Thyroid gland (tissue), 4 donors: ENCODE measurements at regions not wholly inside any gene's neighbourhood (a gene's known extent, or its start where the extent isn't known, plus 50 kb on each side); places are given as distances from the start of the nearest gene placed in this dataset.

Source experiments
- DNase-seq, 2 donors: peaks; one replicate each; pipeline ENCODE4 v3.0.0-alpha.2; 2019
- H3K27ac ChIP-seq, 3 donors: fragments of 200-600 bp; sonication (generic); 1 replicate in 2 of 3; 2 replicates in 1 of 3; pipeline ENCODE4 v1.5.1; 2016 to 2019; ENCODE audit warnings: mild to moderate bottlenecking in 1 of 3, moderate library complexity in 1 of 3
- H3K27me3 ChIP-seq: fragments of 200-600 bp; sonication (generic); one replicate; pipeline ENCODE4 v1.5.1; 2019
- H3K36me3 ChIP-seq, 2 donors: fragments of 200-600 bp; sonication (generic); one replicate each; pipeline ENCODE4 v1.5.1; 2016 to 2019
- H3K4me1 ChIP-seq, 2 donors: fragments of 200-600 bp; sonication (generic); one replicate each; pipeline ENCODE4 v1.5.1; 2017 to 2019
- H3K4me3 ChIP-seq, 3 donors: fragments of 200-600 bp; sonication (generic); replicated peaks in 1 of 3; 1 replicate in 2 of 3; 2 replicates in 1 of 3; pipeline ENCODE4 v1.5.1; 2016; ENCODE audit warnings: mild to moderate bottlenecking in 1 of 3
- H3K9me3 ChIP-seq: fragments of 200-600 bp; sonication (generic); one replicate; pipeline ENCODE4 v1.5.1; 2017
- CTCF ChIP-seq, 6 experiments: fragments of 200-600 bp in 3 of 6; fragments of 450-650 bp in 3 of 6; sonication (generic) in 3 of 6; IDR thresholded peaks; one replicate each; pipeline ENCODE4 v1.5.1; 2016 to 2019; ENCODE audit warnings: antibody characterized with exemption in 6 of 6, mild to moderate bottlenecking in 2 of 6, inconsistent platforms in 1 of 6, moderate library complexity in 1 of 6
- POLR2A ChIP-seq, 2 donors: fragments of 450-650 bp; IDR thresholded peaks; one replicate each; pipeline ENCODE4 v1.6.1; 2017; ENCODE audit warnings: antibody characterized with exemption in 2 of 2, mild to moderate bottlenecking in 2 of 2, moderate library complexity in 1 of 2
- WGBS, 2 donors: methylation state at CpG; one replicate each; pipeline ENCODE4 v1.1.5; 2017; 5-methylcytosine and 5-hydroxymethylcytosine counted together
- intact Hi-C: fragments of 100-400 bp; cut with DNase I; formaldehyde crosslinking; loops from one replicate; pipeline ENCODE4 v1.15.1; 2023

GRCh38 chr11:91265946-91266345 is 958.7 kb upstream of the FAT3 start:
- TF ChIP-seq CTCF (IDR thresholded peaks at IDR 0.05) = no peak
- TF ChIP-seq POLR2A (IDR thresholded peaks at IDR 0.05) = no peak
- H3K4me3 ChIP-seq = no peak overlapping the region
- H3K9me3 ChIP-seq = no peaks in the 10 kb centered on the region
- H3K4me1 ChIP-seq = no peaks in the 10 kb centered on the region
- intact Hi-C loops = no loop called here
- no peaks in the 10 kb centered on the region for H3K36me3 ChIP-seq
- H3K27me3 ChIP-seq = no peaks in the 10 kb centered on the region
- 91 to 93% methylated on average over 1 of the region's 1 CpG for WGBS, 2 donors
- DNase-seq = no peak
- no peak overlapping the region for H3K27ac ChIP-seq

- 72 to 73% methylated on average over 2 of the region's 2 CpGs for WGBS, 2 donors
- H3K27ac ChIP-seq = no peak overlapping the region
- no peaks in the 10 kb centered on the region for H3K27me3 ChIP-seq
- no peaks in the 10 kb centered on the region for H3K4me1 ChIP-seq
- no peak overlapping the region for H3K4me3 ChIP-seq
- no peak for DNase-seq
- no peak for TF ChIP-seq POLR2A (IDR thresholded peaks at IDR 0.05)
- TF ChIP-seq CTCF (IDR thresholded peaks at IDR 0.05) = no peak
- no peaks in the 10 kb centered on the region for H3K9me3 ChIP-seq
- intact Hi-C loops = no loop called here
- H3K36me3 ChIP-seq = no peaks in the 10 kb centered on the region
Measured at GRCh38 chr11:91264481-91264880, 960.1 kb upstream of the FAT3 start.

DNA sequence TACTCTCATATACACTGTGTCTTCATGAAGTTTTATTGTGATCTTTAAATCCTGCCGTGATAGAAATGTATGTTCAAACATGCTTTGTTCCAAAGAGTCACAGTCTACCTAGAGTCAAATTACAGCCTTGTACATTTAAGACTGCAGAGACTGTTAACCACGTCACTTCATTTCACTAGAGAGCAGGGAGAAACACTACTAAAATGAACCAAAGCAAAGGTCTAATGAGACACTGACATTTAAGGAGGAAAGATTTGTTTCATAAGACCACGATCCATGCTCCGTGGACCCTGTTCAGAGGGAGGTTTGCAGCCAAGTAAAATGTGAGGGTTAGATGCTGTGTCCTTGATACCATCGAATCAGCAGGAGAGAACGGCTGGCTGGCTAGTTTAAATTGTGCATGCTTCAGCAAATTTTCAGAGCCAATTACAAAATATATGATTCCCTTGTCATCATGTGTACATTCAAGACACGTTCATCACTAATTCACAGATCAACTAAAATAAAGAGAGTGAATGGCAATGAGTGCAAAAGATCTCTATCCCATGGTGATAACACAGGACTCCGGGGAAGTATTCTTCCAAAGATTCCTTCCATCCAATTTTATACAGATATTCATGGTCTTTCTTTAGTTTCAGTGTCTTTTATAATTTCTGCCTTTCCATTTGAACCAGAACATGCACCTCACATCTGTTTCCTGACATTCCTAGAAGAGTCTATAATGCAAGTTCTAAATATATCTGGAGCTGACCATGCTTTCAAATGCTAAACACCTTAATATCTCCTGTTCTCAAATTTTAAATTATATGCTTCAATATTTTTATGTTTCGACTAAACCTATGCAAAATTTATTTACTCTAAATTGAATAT is 960.9 kb upstream of the FAT3 start:
- intact Hi-C loops = no loop called here
- Histone ChIP-seq H3K4me1 (no peaks in the 10 kb centered on the region), H3K27me3 (no peaks in the 10 kb centered on the region), H3K36me3 (no peaks in the 10 kb centered on the region), H3K9me3 (no peaks in the 10 kb centered on the region), H3K4me3 (no peak overlapping the region), H3K27ac (no peak overlapping the region)
- TF ChIP-seq POLR2A (IDR thresholded peaks at IDR 0.05) (no peak), CTCF (IDR thresholded peaks at IDR 0.05) (no peak)
- DNase-seq = no peak
- WGBS, 2 donors = 58 to 59% methylated on average over 9 of the region's 9 CpGs

DNA sequence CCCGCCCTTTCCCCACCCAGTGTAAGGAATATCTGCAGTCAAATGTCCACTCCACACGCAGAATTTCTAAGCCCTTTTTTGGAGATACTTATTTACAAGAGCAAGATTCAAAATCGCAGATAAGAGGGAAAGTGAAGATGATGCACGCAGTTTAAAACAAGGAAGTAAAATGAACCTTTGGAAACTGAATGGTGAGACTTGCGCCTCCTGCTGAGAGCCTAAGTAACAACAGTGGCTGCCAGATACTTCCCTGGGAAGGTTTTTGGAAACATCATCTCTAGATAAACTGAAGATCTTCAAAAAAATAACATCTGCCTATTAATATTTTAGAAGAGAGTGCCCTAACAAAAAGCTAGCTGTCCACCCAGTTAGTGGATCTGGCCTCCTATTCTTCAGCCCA is 963.1 kb upstream of the FAT3 start:
- H3K4me1 ChIP-seq = no peaks in the 10 kb centered on the region
- H3K27ac ChIP-seq = no peak overlapping the region
- no peaks in the 10 kb centered on the region for H3K27me3 ChIP-seq
- H3K9me3 ChIP-seq = no peaks in the 10 kb centered on the region
- no peaks in the 10 kb centered on the region for H3K36me3 ChIP-seq
- intact Hi-C loops = no loop called here
- no peak for TF ChIP-seq CTCF (IDR thresholded peaks at IDR 0.05)
- TF ChIP-seq POLR2A (IDR thresholded peaks at IDR 0.05) = no peak
- no peak overlapping the region for H3K4me3 ChIP-seq
- 63 to 64% methylated on average over 5 of the region's 5 CpGs for WGBS, 2 donors
- DNase-seq = no peak

GRCh38 chr11:91258876-91259275 is 965.7 kb upstream of the FAT3 start:
- DNase-seq = no peak
- intact Hi-C loops = no loop called here
- Histone ChIP-seq H3K36me3 (no peaks in the 10 kb centered on the region), H3K9me3 (no peaks in the 10 kb centered on the region), H3K4me1 (no peaks in the 10 kb centered on the region), H3K27me3 (no peaks in the 10 kb centered on the region), H3K27ac (no peak overlapping the region), H3K4me3 (no peak overlapping the region)
- TF ChIP-seq POLR2A (IDR thresholded peaks at IDR 0.05) (no peak), CTCF (IDR thresholded peaks at IDR 0.05) (no peak)
- WGBS, 2 donors = 57 to 64% methylated on average over 1 of the region's 1 CpG
